IMR-90 (cell line): ENCODE measurements at regions not wholly inside any gene's neighbourhood (a gene's known extent, or its start where the extent isn't known, plus 50 kb on each side); places are given as distances from the start of the nearest gene placed in this dataset.

Source experiments
- ATAC-seq: fragments of 200-7000 bp; cut with Tn5 transposase; 2 replicates; pipeline ENCODE4 v1.9.1; 2020; ENCODE audit warnings: low read depth, mild to moderate bottlenecking, moderate library complexity
- BruUV-seq: library from RNA; stranded (reverse); fragments of 400-500 nt; replicated peaks from 2 replicates; lab custom pipeline; 2021; lab: Mats Ljungman, UMichigan
- CTCF ChIA-PET: fragments of 300-600 bp; formaldehyde crosslinking; extraction: SDS; loops from one replicate; lab custom pipeline; 2021; ENCODE audit warnings: antibody characterized with exemption; lab: Yijun Ruan, JAX
- POLR2A ChIA-PET: fragments of 300-600 bp; sonication (Branson Sonifier 250); formaldehyde crosslinking; loops from one replicate; lab custom pipeline; 2022; ENCODE audit warnings: antibody characterized with exemption; ENCODE audit not compliant: unreplicated experiment; lab: Charles Lee
- DNase-seq: peaks from one replicate; pipeline ENCODE4 v3.0.0; 2013
- H2AFZ ChIP-seq: replicated peaks from 2 replicates; pipeline ENCODE3; 2013; ENCODE audit warnings: low read length, mild to moderate bottlenecking; ENCODE audit not compliant: poor library complexity
- H2AK5ac ChIP-seq: 2 replicates; pipeline ENCODE4 v1.6.1; 2013; ENCODE audit warnings: low read depth, low read length, inconsistent platforms
- H2AK9ac ChIP-seq: replicated peaks from 2 replicates; pipeline ENCODE3; 2013; ENCODE audit warnings: mild to moderate bottlenecking, low read depth, low read length, moderate library complexity; ENCODE audit not compliant: poor library complexity
- H2BK120ac ChIP-seq: 2 replicates; pipeline ENCODE4 v1.6.1; 2013; ENCODE audit warnings: low read depth, low read length, inconsistent platforms
- H2BK15ac ChIP-seq: 3 replicates; pipeline ENCODE4 v1.6.1; 2013; ENCODE audit warnings: low read depth, low read length, inconsistent platforms
- H2BK20ac ChIP-seq: 2 replicates; pipeline ENCODE4 v1.6.1; 2013; ENCODE audit warnings: low read depth, mild to moderate bottlenecking, inconsistent platforms, low read length, moderate library complexity
- H2BK5ac ChIP-seq: 2 replicates; pipeline ENCODE4 v1.6.1; 2013; ENCODE audit warnings: mild to moderate bottlenecking, low read depth, low read length, inconsistent platforms; ENCODE audit not compliant: poor library complexity, severe bottlenecking
- H3K14ac ChIP-seq: replicated peaks from 2 replicates; pipeline ENCODE4 v1.6.1; 2013; ENCODE audit warnings: low read depth, low read length, inconsistent platforms
- H3K18ac ChIP-seq: 2 replicates; pipeline ENCODE4 v1.6.1; 2013; ENCODE audit warnings: low read depth, low read length, control low read depth
- H3K23ac ChIP-seq: 2 replicates; pipeline ENCODE4 v1.6.1; 2013; ENCODE audit warnings: low read depth, low read length, inconsistent platforms
- H3K27ac ChIP-seq: 2 replicates; pipeline ENCODE4 v1.5.1; 2013; ENCODE audit warnings: mild to moderate bottlenecking, control low read depth, low read length; ENCODE audit not compliant: insufficient read depth
- H3K27me3 ChIP-seq: 2 replicates; pipeline ENCODE4 v1.6.1; 2013; ENCODE audit warnings: low read length; ENCODE audit not compliant: control insufficient read depth, insufficient read depth
- H3K36me3 ChIP-seq: 2 replicates; pipeline ENCODE4 v1.6.1; 2013; ENCODE audit warnings: low read length, mixed read lengths; ENCODE audit not compliant: control insufficient read depth, insufficient read depth
- H3K4ac ChIP-seq: 2 replicates; pipeline ENCODE4 v1.6.1; 2013; ENCODE audit warnings: low read depth, low read length, inconsistent platforms
- H3K4me1 ChIP-seq: 2 replicates; pipeline ENCODE4 v1.6.1; 2013; ENCODE audit warnings: low read length, mixed read lengths; ENCODE audit not compliant: control insufficient read depth, insufficient read depth
- H3K4me2 ChIP-seq: 2 replicates; pipeline ENCODE4 v1.6.1; 2013; ENCODE audit warnings: low read depth, mild to moderate bottlenecking, control low read depth, low read length, moderate library complexity
- H3K4me3 ChIP-seq: 2 replicates; pipeline ENCODE4 v1.5.1; 2013; ENCODE audit warnings: low read depth, mild to moderate bottlenecking, control low read depth, low read length, moderate library complexity; ENCODE audit not compliant: insufficient read depth
- H3K56ac ChIP-seq: 2 replicates; pipeline ENCODE4 v1.6.1; 2013; ENCODE audit warnings: low read length, inconsistent platforms; ENCODE audit not compliant: insufficient read depth; ENCODE audit errors: extremely low read depth
- H3K79me1 ChIP-seq, 2 experiments: 2 replicates each; pipeline ENCODE4 v1.6.1; 2013; ENCODE audit warnings: low read length in 2 of 2, inconsistent platforms in 1 of 2, low read depth in 1 of 2
- H3K9ac ChIP-seq: 2 replicates; pipeline ENCODE4 v1.6.1; 2013; ENCODE audit warnings: low read depth, low read length, control low read depth
- H3K9me1 ChIP-seq: 2 replicates; pipeline ENCODE4 v1.6.1; 2013; ENCODE audit warnings: low read length, inconsistent platforms; ENCODE audit not compliant: insufficient read depth
- H3K9me3 ChIP-seq: 2 replicates; pipeline ENCODE4 v1.6.1; 2013; ENCODE audit warnings: low read length; ENCODE audit not compliant: control insufficient read depth, insufficient read depth
- H4K20me1 ChIP-seq: 2 replicates; pipeline ENCODE4 v1.6.1; 2013; ENCODE audit warnings: low read length, inconsistent platforms; ENCODE audit not compliant: insufficient read depth
- H4K5ac ChIP-seq: 2 replicates; pipeline ENCODE4 v1.6.1; 2013; ENCODE audit warnings: mild to moderate bottlenecking, low read depth, low read length, control low read depth
- H4K8ac ChIP-seq, 2 experiments: 2 replicates each; pipeline ENCODE4 v1.6.1; 2013; ENCODE audit warnings: low read depth in 2 of 2, low read length in 2 of 2, control low read depth in 1 of 2, inconsistent platforms in 1 of 2
- H4K91ac ChIP-seq: 2 replicates; pipeline ENCODE4 v1.6.1; 2013; ENCODE audit warnings: low read depth, low read length, inconsistent platforms; ENCODE audit not compliant: insufficient read depth
- BHLHE40 ChIP-seq: fragments of 150-350 bp; IDR thresholded peaks from 2 replicates; pipeline ENCODE4 v1.6.1; 2016; ENCODE audit warnings: mild to moderate bottlenecking, low read depth, low read length
- CHD1 ChIP-seq: IDR thresholded peaks from 2 replicates; pipeline ENCODE4 v1.6.1; 2012; ENCODE audit warnings: low read depth, low read length, improper control_type of control experiment
- ELK1 ChIP-seq: fragments of 150-350 bp; IDR thresholded peaks from 2 replicates; pipeline ENCODE4 v1.6.1; 2016; ENCODE audit warnings: low read depth, mild to moderate bottlenecking, low read length, moderate library complexity, borderline replicate concordance
- FOS ChIP-seq: fragments of 150-350 bp; IDR thresholded peaks from 2 replicates; pipeline ENCODE4 v1.6.1; 2016; ENCODE audit warnings: low read depth, low read length
- MAFK ChIP-seq: IDR thresholded peaks from 2 replicates; pipeline ENCODE4 v1.6.1; 2012; ENCODE audit warnings: low read depth, low read length, improper control_type of control experiment
- MAZ ChIP-seq: IDR thresholded peaks from 2 replicates; pipeline ENCODE4 v1.6.1; 2012; ENCODE audit warnings: low read depth, mild to moderate bottlenecking, low read length, improper control_type of control experiment, moderate library complexity, borderline replicate concordance
- NFE2L2 ChIP-seq: fragments of 150-350 bp; IDR thresholded peaks from 2 replicates; pipeline ENCODE4 v1.6.1; 2016; ENCODE audit warnings: low read depth, mild to moderate bottlenecking, low read length
- RAD21 ChIP-seq: IDR thresholded peaks from 2 replicates; pipeline ENCODE4 v1.6.1; 2012; ENCODE audit warnings: low read length, improper control_type of control experiment
- RCOR1 ChIP-seq: IDR thresholded peaks from 2 replicates; pipeline ENCODE4 v1.6.1; 2012; ENCODE audit warnings: mild to moderate bottlenecking, low read length, improper control_type of control experiment; ENCODE audit not compliant: insufficient replicate concordance
- RFX5 ChIP-seq: IDR thresholded peaks from 2 replicates; pipeline ENCODE4 v1.8.0; 2012; ENCODE audit warnings: low read depth, mild to moderate bottlenecking, low read length, moderate library complexity
- SMC3 ChIP-seq: fragments of 150-350 bp; IDR thresholded peaks from 2 replicates; pipeline ENCODE4 v1.6.1; 2016; ENCODE audit warnings: low read depth, mild to moderate bottlenecking, antibody characterized with exemption, low read length, moderate library complexity
- USF2 ChIP-seq: fragments of 150-350 bp; IDR thresholded peaks from 2 replicates; pipeline ENCODE4 v1.6.1; 2017; ENCODE audit warnings: mild to moderate bottlenecking, antibody characterized with exemption, low read length, low read depth
- WGBS, 2 experiments: methylation state at CpG; one replicate each; pipeline versions ENCODE4 v1.1.5 to v1.1.7; 2013; ENCODE audit warnings: missing lambda C conversion rate in 2 of 2; ENCODE audit not compliant: insufficient read length in 1 of 2; ENCODE audit errors: extremely low coverage in 2 of 2; 5-methylcytosine and 5-hydroxymethylcytosine counted together
- dilution Hi-C: fragments of 300-500 bp; cut with HindIII; formaldehyde crosslinking; loops from one replicate; pipeline ENCODE4 v1.14.3; 2018; ENCODE audit warnings: low sequenced_read_pairs; ENCODE audit not compliant: unreplicated experiment
- in situ Hi-C: fragments of 300-500 bp; cut with MboI; formaldehyde crosslinking; loops from 3 replicates; pipeline ENCODE4 v1.14.3; 2019; ENCODE audit warnings: low sequenced_read_pairs, inconsistent platforms, mixed read lengths
- intact Hi-C: fragments of 100-400 bp; cut with micrococcal nuclease; formaldehyde crosslinking; loops from 2 replicates; pipeline ENCODE4 v1.10.0; 2022

- Histone ChIP-seq H3K14ac (no peak overlapping the region), H3K56ac (no peak overlapping the region), H4K20me1 (no peaks in the 10 kb centered on the region), H3K4me3 (no peak overlapping the region), H2BK120ac (no peak overlapping the region), H3K9me1 (no peaks in the 10 kb centered on the region), H3K9me3 (peaks cover 19% of the 10 kb centered on the region), H3K4ac (no peak overlapping the region), H3K79me1 (no peaks in the 10 kb centered on the region), H2BK5ac (no peak overlapping the region), H3K36me3 (no peaks in the 10 kb centered on the region), H3K4me1 (no peaks in the 10 kb centered on the region), H3K27me3 (no peaks in the 10 kb centered on the region), H3K4me2 (no peak overlapping the region), H4K8ac (no peak overlapping the region), H4K91ac (no peak overlapping the region), H4K5ac (no peak overlapping the region), H2AK5ac (no peak overlapping the region), H2BK20ac (no peak overlapping the region), H2BK15ac (no peak overlapping the region), H3K18ac (no peak overlapping the region), H3K9ac (no peak overlapping the region), H2AFZ (no peak overlapping the region), H2AK9ac (no peak overlapping the region), H3K27ac (no peak overlapping the region), H3K23ac (no peak overlapping the region)
- dilution Hi-C loops (no loop called here), in situ Hi-C loops (no loop called here), intact Hi-C loops (no loop called here)
- no peak for DNase-seq
- no peak for ATAC-seq
- 77% methylated on average over 13 of the region's 19 CpGs; no CpG with 5 or more reads in 1 of the 2 experiments for WGBS, 2 experiments
- CTCF ChIA-PET, result no interaction called here
- TF ChIP-seq BHLHE40 (no peak), SMC3 (no peak), MAZ (no peak), CHD1 (no peak), ELK1 (no peak), MAFK (no peak), RFX5 (no peak), USF2 (no peak), FOS (no peak), NFE2L2 (no peak), RAD21 (no peak), RCOR1 (no peak)
- POLR2A ChIA-PET, result no interaction called here
- no TSS peak for BruUV-seq
These were observed 739.5 kb downstream of the SOCS6 start for GRCh38 chr18:71028285-71028762.
